ENCODE measurements at regions not wholly inside any gene's neighbourhood (a gene's known extent, or its start where the extent isn't known, plus 50 kb on each side); places are given as distances from the start of the nearest gene placed in this dataset.

DNA sequence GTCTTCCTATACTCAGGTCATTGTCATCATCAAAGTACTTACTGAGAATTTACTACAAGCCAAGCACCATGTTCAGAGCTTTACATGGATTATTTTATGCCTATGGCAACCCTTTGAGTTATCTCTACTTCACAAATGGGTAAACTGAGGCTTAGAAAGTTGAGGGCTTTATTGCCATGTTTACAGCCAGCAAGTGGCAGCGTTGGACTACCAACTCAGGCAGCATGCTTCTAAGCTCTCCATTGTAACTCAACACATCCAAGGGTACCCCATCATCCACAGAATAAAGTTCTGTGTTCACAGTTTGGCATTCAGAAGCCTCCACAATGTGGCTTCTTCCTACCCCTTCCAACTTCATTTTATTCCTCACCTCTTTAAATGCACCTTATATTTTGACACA lies 422.6 kb upstream of the GRIA1 start:
- TF ChIP-seq, protein P1, sequence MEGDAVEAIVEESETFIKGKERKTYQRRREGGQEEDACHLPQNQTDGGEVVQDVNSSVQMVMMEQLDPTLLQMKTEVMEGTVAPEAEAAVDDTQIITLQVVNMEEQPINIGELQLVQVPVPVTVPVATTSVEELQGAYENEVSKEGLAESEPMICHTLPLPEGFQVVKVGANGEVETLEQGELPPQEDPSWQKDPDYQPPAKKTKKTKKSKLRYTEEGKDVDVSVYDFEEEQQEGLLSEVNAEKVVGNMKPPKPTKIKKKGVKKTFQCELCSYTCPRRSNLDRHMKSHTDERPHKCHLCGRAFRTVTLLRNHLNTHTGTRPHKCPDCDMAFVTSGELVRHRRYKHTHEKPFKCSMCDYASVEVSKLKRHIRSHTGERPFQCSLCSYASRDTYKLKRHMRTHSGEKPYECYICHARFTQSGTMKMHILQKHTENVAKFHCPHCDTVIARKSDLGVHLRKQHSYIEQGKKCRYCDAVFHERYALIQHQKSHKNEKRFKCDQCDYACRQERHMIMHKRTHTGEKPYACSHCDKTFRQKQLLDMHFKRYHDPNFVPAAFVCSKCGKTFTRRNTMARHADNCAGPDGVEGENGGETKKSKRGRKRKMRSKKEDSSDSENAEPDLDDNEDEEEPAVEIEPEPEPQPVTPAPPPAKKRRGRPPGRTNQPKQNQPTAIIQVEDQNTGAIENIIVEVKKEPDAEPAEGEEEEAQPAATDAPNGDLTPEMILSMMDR (conservative IDR thresholded peaks at IDR 0.05; ENCODE audit: low read depth, low read length): no peak
- no peak for TF ChIP-seq EZH2phosphoT487 (IDR thresholded peaks at IDR 0.05; ENCODE audit: borderline replicate concordance, low read length)
- TF ChIP-seq EZH2 (IDR thresholded peaks at IDR 0.05; ENCODE audit: low read length, unreplicated experiment): no peak
